ENCODE measurements at regions not wholly inside any gene's neighbourhood (a gene's known extent, or its start where the extent isn't known, plus 50 kb on each side); places are given as distances from the start of the nearest gene placed in this dataset.

GRCh38 chr4:100081491-100081890, 108.8 kb downstream of the DDIT4L start:
- TF ChIP-seq EZH2 (IDR thresholded peaks at IDR 0.05; ENCODE audit: borderline replicate concordance), result no peak
- no peak for TF ChIP-seq CTCF (IDR thresholded peaks at IDR 0.05; ENCODE audit: poor library complexity)
- no peak for TF ChIP-seq EZH2phosphoT487 (IDR thresholded peaks at IDR 0.05; ENCODE audit: low read depth, severe bottlenecking, unreplicated experiment)
